HG03139 (cell line): ENCODE measurements at regions not wholly inside any gene's neighbourhood (a gene's known extent, or its start where the extent isn't known, plus 50 kb on each side); places are given as distances from the start of the nearest gene placed in this dataset.
"Not testable (repeated sequence)": the region's sequence is repeated elsewhere in the genome, so short reads cannot be mapped to it uniquely, and the experiment has no call there.

Source experiments
- ATAC-seq: cut with Tn5 transposase; IDR thresholded peaks from one replicate; pipeline ENCODE4 v1.9.1; 2021; ENCODE audit not compliant: unreplicated experiment

DNA sequence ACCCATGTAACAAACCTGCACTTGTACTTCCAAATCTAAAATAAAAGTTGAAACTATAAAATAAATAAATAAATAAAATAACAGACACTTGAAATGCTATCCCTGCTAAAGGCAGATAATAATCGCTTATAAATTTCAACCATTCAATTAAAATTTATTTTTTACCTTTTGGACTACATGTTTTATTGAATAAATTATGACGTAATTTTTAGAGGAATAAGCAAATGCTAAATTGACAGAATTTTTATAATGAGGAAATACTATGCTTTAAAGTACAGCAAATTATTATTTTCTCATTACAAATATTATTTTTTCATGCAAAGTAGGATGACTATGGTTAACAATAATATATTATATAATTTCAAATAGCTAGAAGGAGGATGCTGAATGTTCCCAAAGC, 658.6 kb upstream of the LMO3 start:
- no peak for ATAC-seq

GRCh38 chr12:17239874-17240273, 633.9 kb upstream of the LMO3 start:
- ATAC-seq = no peak

DNA sequence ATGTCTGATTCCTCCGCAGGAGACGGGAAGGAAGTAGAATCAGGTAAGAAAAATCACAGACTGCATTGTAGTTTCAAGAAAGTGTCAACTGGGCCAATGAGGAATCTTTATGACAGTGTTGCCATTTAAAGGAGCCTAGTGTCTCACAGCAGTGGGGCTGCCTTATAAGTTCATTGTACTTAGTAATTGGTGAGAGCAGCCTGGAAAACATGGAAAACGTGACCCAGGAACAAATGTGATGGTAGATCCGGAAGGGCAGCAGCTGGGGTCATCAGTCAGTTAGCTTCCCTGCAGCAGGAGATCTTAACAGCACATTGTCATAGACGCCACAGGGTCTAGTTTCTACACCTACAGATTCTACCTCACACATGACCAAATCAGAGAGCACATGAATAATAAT, 630.0 kb upstream of the LMO3 start:
- ATAC-seq = no peak

DNA sequence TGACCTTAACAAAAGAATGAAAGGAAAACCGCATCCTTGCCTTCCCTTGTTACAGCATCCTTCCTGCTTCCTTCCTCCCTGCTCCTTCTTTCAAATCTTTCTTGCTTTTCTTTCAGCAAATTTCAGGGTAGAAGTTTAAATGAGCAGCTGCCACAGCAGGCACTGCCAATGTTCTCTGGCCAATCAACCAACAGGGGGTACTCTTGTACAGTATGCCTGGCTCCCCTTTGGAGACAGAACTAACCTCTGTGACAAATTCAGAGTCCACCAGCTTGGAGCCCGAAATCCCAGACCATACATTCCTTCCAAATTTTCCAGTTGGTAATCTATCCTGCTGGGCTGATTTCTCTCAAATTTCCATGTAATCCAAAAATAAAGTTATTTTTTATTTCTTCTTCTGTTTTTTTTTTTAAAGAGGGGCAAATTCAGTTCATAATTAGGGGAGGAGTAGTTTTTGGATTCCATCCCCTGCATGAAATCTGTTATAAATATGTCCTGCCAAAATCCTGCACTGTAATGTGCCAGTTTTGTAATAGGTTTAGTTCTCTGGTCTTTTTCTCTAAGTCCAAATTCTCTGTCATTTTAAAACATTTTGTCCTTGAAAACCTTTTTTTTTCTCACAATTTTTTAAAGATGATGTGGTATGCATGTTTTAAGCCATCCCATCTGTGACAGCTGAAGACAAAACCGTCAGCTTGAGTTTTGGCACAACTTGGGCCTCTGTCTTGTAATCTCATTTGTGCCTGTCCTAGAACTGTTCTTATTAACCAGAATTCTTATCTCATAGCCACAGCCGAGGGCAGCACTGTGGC, 610.0 kb upstream of the LMO3 start:
- no peak for ATAC-seq

DNA sequence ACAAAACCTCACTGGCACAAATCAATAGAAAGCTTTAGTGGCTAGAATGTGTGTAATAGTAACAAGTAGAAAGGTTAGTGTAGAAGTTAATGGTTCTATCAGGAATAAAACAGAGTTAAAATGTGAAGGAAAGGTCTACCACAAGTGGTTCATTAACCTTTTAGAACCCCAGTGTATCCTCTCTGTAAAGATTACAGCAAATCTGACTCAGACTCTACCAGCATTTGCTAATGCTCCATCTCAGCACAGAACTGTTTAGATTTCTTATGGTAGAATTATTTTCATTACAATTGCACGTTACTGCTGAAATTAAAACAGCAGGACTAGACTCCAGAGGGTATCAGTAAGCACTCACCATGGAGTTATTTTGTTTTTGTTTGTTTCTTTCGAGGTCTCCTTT, 609.0 kb upstream of the LMO3 start:
- ATAC-seq = no peak

GRCh38 chr12:17206553-17206952, 600.6 kb upstream of the LMO3 start:
- ATAC-seq = no peak

- no peak for ATAC-seq
These were observed 598.5 kb upstream of the LMO3 start for GRCh38 chr12:17204289-17205054.

- no peak for ATAC-seq
These were observed 597.5 kb upstream of the LMO3 start for GRCh38 chr12:17203497-17203896.

GRCh38 chr12:17197971-17198370, 592.0 kb upstream of the LMO3 start:
- ATAC-seq = no peak

DNA sequence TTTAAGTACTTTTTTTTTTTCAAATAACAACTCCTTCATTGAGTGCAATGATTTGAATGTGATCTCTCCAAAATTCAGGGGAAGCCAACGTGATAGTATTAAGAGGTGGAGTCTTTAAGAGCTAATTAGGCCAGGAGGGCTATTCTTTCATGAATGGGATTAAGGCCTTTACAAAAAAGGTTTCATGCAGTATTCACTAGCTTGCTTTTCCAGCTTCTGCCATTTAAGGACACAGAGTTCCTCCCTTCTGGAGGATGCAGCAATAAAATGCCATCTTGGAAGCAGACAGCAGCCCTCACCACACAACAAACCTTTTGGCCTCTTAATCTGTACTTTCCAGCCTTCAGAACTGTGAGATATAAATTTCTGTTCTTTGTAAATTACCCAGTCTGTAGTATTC, 586.8 kb upstream of the LMO3 start:
- no peak for ATAC-seq

- no peak for ATAC-seq
These were observed 563.9 kb upstream of the LMO3 start for GRCh38 chr12:17169726-17170471.

GRCh38 chr12:17159506-17160300, 553.7 kb upstream of the LMO3 start:
- ATAC-seq = no peak

- no peak for ATAC-seq
These were observed 552.2 kb upstream of the LMO3 start for GRCh38 chr12:17158201-17158600.

DNA sequence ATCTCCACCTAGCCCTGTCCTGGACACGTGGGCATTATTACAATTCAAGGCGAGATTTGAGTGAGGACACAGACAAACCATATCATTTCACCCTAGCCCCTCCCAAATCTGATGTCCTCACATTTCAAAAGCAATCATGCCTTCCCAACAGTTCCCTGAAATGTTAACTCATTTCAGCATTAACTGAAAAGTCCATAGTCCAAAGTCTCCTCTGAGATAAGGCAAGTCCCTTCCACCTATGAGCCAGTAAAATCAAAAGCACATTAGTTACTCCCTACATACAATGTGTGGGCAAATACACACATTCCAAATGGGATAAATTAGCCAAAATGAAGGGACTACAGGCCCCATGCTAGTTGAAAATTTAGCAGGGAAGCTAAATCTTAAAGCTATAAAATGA, 546.0 kb upstream of the LMO3 start:
- ATAC-seq = no peak

DNA sequence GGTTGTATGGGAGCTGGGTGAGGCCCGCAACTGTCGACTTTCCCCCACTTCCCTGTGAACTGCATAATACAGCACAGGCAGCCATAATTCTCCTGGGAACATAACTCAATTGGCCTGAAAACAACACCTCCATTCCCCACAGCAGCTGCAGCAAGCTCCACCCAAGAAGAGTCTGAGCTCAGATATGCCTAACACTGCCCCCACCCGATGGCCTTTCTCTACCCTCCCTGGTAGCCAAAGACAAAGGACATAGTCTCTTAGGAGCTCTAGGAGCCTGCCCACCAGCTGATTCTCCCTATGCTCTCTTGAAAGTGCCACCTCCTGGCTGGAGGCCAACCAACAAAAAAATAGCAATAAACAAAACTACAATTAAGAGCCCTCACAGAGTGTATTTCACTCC, 542.7 kb upstream of the LMO3 start:
- no peak for ATAC-seq

DNA sequence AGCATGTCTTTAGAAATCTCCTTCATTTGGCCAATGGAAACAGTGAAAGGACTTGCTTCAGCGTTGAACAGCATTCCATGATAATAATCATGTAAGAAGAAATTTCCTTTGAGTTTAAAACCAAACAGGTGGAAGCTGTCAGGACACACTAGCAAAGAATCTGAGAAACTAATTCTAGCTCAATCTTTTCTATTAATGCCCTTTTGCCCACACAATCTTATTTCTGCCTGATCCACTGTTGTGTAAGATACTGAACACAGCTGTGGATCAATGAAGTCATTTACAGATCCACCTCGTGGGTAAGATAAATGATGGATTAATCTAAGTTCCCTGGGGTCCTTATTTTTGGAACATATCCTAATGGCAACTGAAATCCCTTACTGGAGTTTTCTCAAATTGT, 536.9 kb upstream of the LMO3 start:
- no peak for ATAC-seq

DNA sequence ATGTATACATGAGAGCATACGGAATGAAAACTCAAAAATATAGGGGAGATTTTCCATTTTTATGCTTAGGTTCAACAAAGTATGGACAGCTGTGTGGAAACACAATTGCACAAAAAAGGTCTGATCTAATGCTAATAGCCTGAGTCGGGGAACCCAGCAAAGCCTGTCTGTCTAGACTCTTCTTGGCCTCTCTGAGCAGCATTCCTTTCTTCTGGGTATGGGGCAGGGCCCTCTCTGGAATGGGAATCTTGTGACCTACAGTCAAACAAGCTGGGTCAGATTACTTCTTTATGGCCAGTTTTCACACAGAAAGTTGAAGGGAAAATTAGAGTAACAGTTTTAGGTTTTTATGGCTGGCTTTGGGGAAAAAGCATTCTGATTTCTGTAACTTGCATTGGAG, 534.0 kb upstream of the LMO3 start:
- ATAC-seq = no peak

DNA sequence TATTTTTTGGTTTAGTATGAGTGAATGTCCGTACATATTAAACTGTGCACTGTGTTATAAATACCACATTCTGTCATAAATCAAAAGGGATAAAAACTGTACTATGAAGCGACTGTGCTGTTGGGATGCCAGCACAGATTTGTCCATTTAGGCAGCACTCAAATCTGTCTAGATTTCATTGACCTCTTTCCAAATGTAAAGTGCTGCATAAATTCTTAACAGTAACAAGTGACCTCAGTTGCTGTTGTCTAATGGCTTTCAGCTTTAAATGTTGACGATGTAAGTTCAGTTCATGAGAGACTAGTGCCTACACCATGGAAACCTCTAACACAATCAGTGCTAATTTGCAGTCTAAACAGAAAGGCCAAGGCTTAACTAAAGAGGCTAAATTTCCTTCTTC, 531.4 kb upstream of the LMO3 start:
- ATAC-seq = no peak

DNA sequence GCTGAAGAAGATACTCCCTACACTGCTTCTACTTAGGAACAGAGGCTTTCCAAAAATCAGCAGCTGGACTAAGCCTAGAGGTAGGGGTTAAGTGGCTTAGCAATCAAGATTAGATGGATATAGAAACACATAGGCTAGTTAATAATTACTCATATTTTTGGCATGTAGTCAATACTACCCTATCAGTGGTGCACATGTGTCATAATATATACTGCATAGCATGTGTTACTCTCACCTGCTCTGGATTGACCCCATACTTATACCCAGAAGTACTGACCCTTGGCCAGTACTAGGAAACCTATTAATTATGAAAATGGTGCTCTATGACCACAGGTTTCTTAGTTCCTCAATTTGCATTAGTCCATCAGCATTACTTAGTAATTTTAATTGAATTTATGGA, 528.4 kb upstream of the LMO3 start:
- ATAC-seq = no peak

DNA sequence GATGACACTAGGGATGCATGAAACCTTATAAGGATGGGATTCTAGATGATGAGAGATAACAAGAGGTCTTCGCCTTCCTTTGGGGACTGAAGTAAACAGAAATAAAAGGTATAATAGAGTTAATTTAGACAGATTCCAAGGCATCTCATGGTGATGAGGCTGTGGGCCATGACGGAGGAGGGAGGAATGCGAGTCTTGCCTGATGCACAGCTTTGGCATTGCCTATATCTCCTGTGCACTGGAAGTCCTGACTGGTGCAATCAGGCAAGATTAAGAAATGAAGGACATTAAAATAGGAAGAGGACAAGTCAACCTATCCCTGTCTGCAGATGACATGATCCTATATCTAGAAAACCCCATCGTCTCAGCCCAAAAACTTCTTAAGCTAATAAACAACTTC, 526.4 kb upstream of the LMO3 start:
- no peak for ATAC-seq

GRCh38 chr12:17116538-17116937, 510.6 kb upstream of the LMO3 start:
- not testable (repeated sequence) for ATAC-seq
